H9 (cell line): ENCODE measurements at regions not wholly inside any gene's neighbourhood (a gene's known extent, or its start where the extent isn't known, plus 50 kb on each side); places are given as distances from the start of the nearest gene placed in this dataset.

Source experiments
- DNase-seq: peaks from one replicate; pipeline ENCODE4 v3.0.0-alpha.2; 2017
- H2AFZ ChIP-seq: one replicate; pipeline ENCODE4 v1.6.1; 2013; ENCODE audit warnings: mild to moderate bottlenecking, low read length, control low read depth, moderate library complexity
- H2AK5ac ChIP-seq: 2 replicates; pipeline ENCODE4 v1.6.1; 2013; ENCODE audit warnings: low read length, control low read depth, mixed read lengths; ENCODE audit not compliant: insufficient read length
- H2BK120ac ChIP-seq: one replicate; pipeline ENCODE4 v1.6.1; 2013; ENCODE audit warnings: low read depth, mild to moderate bottlenecking, low read length, control low read depth, inconsistent platforms; ENCODE audit not compliant: poor library complexity, severe bottlenecking
- H2BK12ac ChIP-seq: 2 replicates; pipeline ENCODE4 v1.6.1; 2013; ENCODE audit warnings: low read length, control low read depth, mixed read lengths, low read depth; ENCODE audit not compliant: insufficient read length
- H2BK15ac ChIP-seq: 2 replicates; pipeline ENCODE4 v1.6.1; 2013; ENCODE audit warnings: low read depth, low read length, control low read depth
- H2BK20ac ChIP-seq: one replicate; pipeline ENCODE4 v1.6.1; 2013; ENCODE audit warnings: low read depth, mild to moderate bottlenecking, low read length, control low read depth, inconsistent platforms; ENCODE audit not compliant: poor library complexity, severe bottlenecking
- H2BK5ac ChIP-seq: 2 replicates; pipeline ENCODE4 v1.6.1; 2013; ENCODE audit warnings: low read length, control low read depth, mixed read lengths; ENCODE audit not compliant: insufficient read length
- H3K14ac ChIP-seq: 2 replicates; pipeline ENCODE4 v1.6.1; 2013; ENCODE audit warnings: low read length, control low read depth; ENCODE audit not compliant: insufficient read depth
- H3K18ac ChIP-seq: 2 replicates; pipeline ENCODE4 v1.6.1; 2013; ENCODE audit warnings: low read depth, mild to moderate bottlenecking, mixed read lengths, low read length, control low read depth; ENCODE audit not compliant: insufficient read length
- H3K23ac ChIP-seq: 2 replicates; pipeline ENCODE4 v1.6.1; 2013; ENCODE audit warnings: low read length, control low read depth, mixed read lengths, low read depth; ENCODE audit not compliant: insufficient read length
- H3K23me2 ChIP-seq: 2 replicates; pipeline ENCODE4 v1.6.1; 2013; ENCODE audit warnings: low read depth, mild to moderate bottlenecking, mixed read lengths, low read length, control low read depth; ENCODE audit not compliant: insufficient read length, poor library complexity, severe bottlenecking
- H3K27ac ChIP-seq: 2 replicates; pipeline ENCODE4 v1.5.1; 2013; ENCODE audit warnings: low read length, control low read depth, mixed read lengths, low read depth; ENCODE audit not compliant: insufficient read length
- H3K27me3 ChIP-seq: 2 replicates; pipeline ENCODE4 v1.6.1; 2013; ENCODE audit warnings: low read length, control low read depth, inconsistent platforms; ENCODE audit not compliant: insufficient read depth
- H3K4ac ChIP-seq: 2 replicates; pipeline ENCODE4 v1.6.1; 2013; ENCODE audit warnings: low read depth, mild to moderate bottlenecking, control low read depth, inconsistent platforms, low read length, moderate library complexity
- H3K4me1 ChIP-seq: 2 replicates; pipeline ENCODE4 v1.6.1; 2013; ENCODE audit warnings: low read length, control low read depth, inconsistent platforms; ENCODE audit not compliant: insufficient read depth
- H3K4me2 ChIP-seq: 2 replicates; pipeline ENCODE4 v1.6.1; 2013; ENCODE audit warnings: low read length, control low read depth, mixed read lengths; ENCODE audit not compliant: insufficient read length, insufficient read depth
- H3K56ac ChIP-seq: 2 replicates; pipeline ENCODE4 v1.6.1; 2013; ENCODE audit warnings: low read depth, mild to moderate bottlenecking, mixed read lengths, low read length, control low read depth; ENCODE audit not compliant: insufficient read length
- H3K79me1 ChIP-seq: 2 replicates; pipeline ENCODE4 v1.6.1; 2013; ENCODE audit warnings: low read depth, mild to moderate bottlenecking, moderate library complexity, low read length, control low read depth, inconsistent platforms; ENCODE audit not compliant: insufficient read depth, poor library complexity, severe bottlenecking
- H3K79me2 ChIP-seq: 2 replicates; pipeline ENCODE4 v1.6.1; 2013; ENCODE audit warnings: low read length, control low read depth, inconsistent platforms; ENCODE audit not compliant: insufficient read depth
- H3K9ac ChIP-seq: 2 replicates; pipeline ENCODE4 v1.6.1; 2013; ENCODE audit warnings: low read length, control low read depth, mixed read lengths; ENCODE audit not compliant: insufficient read length; ENCODE audit errors: extremely low read depth
- H3K9me3 ChIP-seq: one replicate; pipeline ENCODE4 v1.6.1; 2013; ENCODE audit warnings: low read depth, low read length, inconsistent platforms; ENCODE audit not compliant: control insufficient read depth
- H3T11ph ChIP-seq: one replicate; pipeline ENCODE4 v1.6.1; 2013; ENCODE audit warnings: mild to moderate bottlenecking, low read length, control low read depth, inconsistent platforms
- H4K20me1 ChIP-seq: one replicate; pipeline ENCODE4 v1.6.1; 2013; ENCODE audit not compliant: control insufficient read depth, insufficient read length, insufficient read depth
- H4K5ac ChIP-seq: 2 replicates; pipeline ENCODE4 v1.6.1; 2013; ENCODE audit warnings: low read depth, mild to moderate bottlenecking, mixed read lengths, low read length, control low read depth; ENCODE audit not compliant: insufficient read length
- H4K8ac ChIP-seq: replicated peaks from 2 replicates; pipeline ENCODE4 v1.6.1; 2013; ENCODE audit warnings: low read length, control low read depth, mixed read lengths, low read depth; ENCODE audit not compliant: insufficient read length
- H4K91ac ChIP-seq: 2 replicates; pipeline ENCODE4 v1.6.1; 2013; ENCODE audit warnings: low read depth, mild to moderate bottlenecking, moderate library complexity, mixed read lengths, low read length, control low read depth; ENCODE audit not compliant: insufficient read length
- H3K27ac Mint-ChIP-seq, 3 experiments: 2 replicates in 2 of 3; 3 replicates in 1 of 3; pipeline ENCODE4 v1.8.0; 2020 to 2021; ENCODE audit warnings: mixed read lengths in 3 of 3, mild to moderate bottlenecking in 1 of 3, moderate library complexity in 1 of 3
- H3K27me3 Mint-ChIP-seq: 2 replicates; pipeline ENCODE4 v1.8.0; 2021; ENCODE audit warnings: low read depth, mild to moderate bottlenecking, moderate library complexity, mixed read lengths
- H3K36me3 Mint-ChIP-seq, 3 experiments: 2 replicates in 2 of 3; 3 replicates in 1 of 3; pipeline ENCODE4 v1.8.0; 2020 to 2021; ENCODE audit warnings: low read depth in 3 of 3, mixed read lengths in 3 of 3; ENCODE audit not compliant: insufficient read depth in 1 of 3
- H3K4me1 Mint-ChIP-seq, 2 experiments: 2 replicates each; pipeline ENCODE4 v1.8.0; 2020; ENCODE audit warnings: mixed read lengths in 2 of 2
- H3K4me3 Mint-ChIP-seq, 2 experiments: 2 replicates in 1 of 2; 3 replicates in 1 of 2; pipeline ENCODE4 v1.8.0; 2020 to 2021; ENCODE audit warnings: mild to moderate bottlenecking in 2 of 2, mixed read lengths in 2 of 2, moderate library complexity in 1 of 2
- H3K9me3 Mint-ChIP-seq, 2 experiments: 2 replicates in 1 of 2; 3 replicates in 1 of 2; pipeline ENCODE4 v1.8.0; 2020; ENCODE audit warnings: mild to moderate bottlenecking in 2 of 2, mixed read lengths in 2 of 2, moderate library complexity in 1 of 2
- WGBS: extraction: QIAGEN DNeasy Blood & Tissue Kit; methylation state at CpG from one replicate; pipeline ENCODE4 v1.1.7; 2013; ENCODE audit warnings: missing lambda C conversion rate, low lambda C conversion rate, mixed read lengths; ENCODE audit not compliant: insufficient read length; ENCODE audit errors: extremely low coverage; 5-methylcytosine and 5-hydroxymethylcytosine counted together
- TF ChIP-seq, protein P1 (sequence below): fragments of 200-600 bp; sonication (generic); conservative IDR thresholded peaks from 3 replicates; pipeline ENCODE4 v1.8.0; 2021; ENCODE audit warnings: antibody characterized with exemption, mild to moderate bottlenecking

DNA sequence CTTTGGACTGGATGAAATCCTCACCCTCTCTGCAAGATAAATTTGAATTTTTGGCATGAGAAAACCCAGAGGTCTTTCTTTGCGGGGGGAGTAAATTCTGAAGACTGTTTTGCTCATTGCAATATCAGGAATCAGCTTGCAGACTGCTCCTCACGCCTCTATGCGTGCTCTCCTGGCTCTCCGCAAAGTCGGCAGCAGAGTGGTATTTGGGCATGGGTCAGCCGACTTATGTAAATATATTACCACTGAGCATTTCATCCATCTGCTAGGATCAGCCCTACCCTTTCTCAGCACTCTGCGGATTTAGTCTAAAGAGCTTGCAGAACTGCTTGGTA is 288.0 kb downstream of the ASMT start:
- Histone ChIP-seq H2BK12ac (no peak overlapping the region), H3K4me1 (no peaks in the 10 kb centered on the region), H3K79me2 (no peaks in the 10 kb centered on the region), H3K14ac (no peak overlapping the region), H3K9ac (no peak overlapping the region), H3K4ac (no peak overlapping the region), H2AFZ (no peak overlapping the region), H2BK120ac (no peak overlapping the region), H4K91ac (no peak overlapping the region), H3K23ac (no peak overlapping the region), H3K27me3 (no peaks in the 10 kb centered on the region), H3K18ac (no peak overlapping the region), H2BK20ac (no peak overlapping the region), H4K5ac (no peak overlapping the region), H3K4me2 (no peak overlapping the region), H2BK15ac (no peak overlapping the region), H3K9me3 (no peaks in the 10 kb centered on the region), H3K56ac (no peak overlapping the region), H2BK5ac (no peak overlapping the region), H3K23me2 (no peaks in the 10 kb centered on the region), H3T11ph (no peak overlapping the region), H2AK5ac (no peak overlapping the region), H3K27ac (no peak overlapping the region), H3K79me1 (no peaks in the 10 kb centered on the region), H4K20me1 (no peaks in the 10 kb centered on the region), H4K8ac (no peak overlapping the region)
- TF ChIP-seq, protein P1, sequence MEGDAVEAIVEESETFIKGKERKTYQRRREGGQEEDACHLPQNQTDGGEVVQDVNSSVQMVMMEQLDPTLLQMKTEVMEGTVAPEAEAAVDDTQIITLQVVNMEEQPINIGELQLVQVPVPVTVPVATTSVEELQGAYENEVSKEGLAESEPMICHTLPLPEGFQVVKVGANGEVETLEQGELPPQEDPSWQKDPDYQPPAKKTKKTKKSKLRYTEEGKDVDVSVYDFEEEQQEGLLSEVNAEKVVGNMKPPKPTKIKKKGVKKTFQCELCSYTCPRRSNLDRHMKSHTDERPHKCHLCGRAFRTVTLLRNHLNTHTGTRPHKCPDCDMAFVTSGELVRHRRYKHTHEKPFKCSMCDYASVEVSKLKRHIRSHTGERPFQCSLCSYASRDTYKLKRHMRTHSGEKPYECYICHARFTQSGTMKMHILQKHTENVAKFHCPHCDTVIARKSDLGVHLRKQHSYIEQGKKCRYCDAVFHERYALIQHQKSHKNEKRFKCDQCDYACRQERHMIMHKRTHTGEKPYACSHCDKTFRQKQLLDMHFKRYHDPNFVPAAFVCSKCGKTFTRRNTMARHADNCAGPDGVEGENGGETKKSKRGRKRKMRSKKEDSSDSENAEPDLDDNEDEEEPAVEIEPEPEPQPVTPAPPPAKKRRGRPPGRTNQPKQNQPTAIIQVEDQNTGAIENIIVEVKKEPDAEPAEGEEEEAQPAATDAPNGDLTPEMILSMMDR, result no peak
- no peak for DNase-seq
- WGBS, result no CpG with 5 or more reads among the region's 7 CpGs
- no peaks in the 10 kb centered on the region for H3K27me3 Mint-ChIP-seq
- no peak overlapping the region for H3K27ac Mint-ChIP-seq
- H3K4me1 Mint-ChIP-seq, result peaks cover 9 to 19% of the 10 kb centered on the region in 2 experiments
- no peak overlapping the region for H3K4me3 Mint-ChIP-seq
- peaks cover 0 to 4% (median 4%) of the 10 kb centered on the region in 3 experiments; a peak in 2 of 7 replicates for H3K36me3 Mint-ChIP-seq
- peaks cover 3 to 7% of the 10 kb centered on the region in 2 experiments; a peak in 4 of 5 replicates for H3K9me3 Mint-ChIP-seq
